ENCODE measurements at regions not wholly inside any gene's neighbourhood (a gene's known extent, or its start where the extent isn't known, plus 50 kb on each side); places are given as distances from the start of the nearest gene placed in this dataset.

DNA sequence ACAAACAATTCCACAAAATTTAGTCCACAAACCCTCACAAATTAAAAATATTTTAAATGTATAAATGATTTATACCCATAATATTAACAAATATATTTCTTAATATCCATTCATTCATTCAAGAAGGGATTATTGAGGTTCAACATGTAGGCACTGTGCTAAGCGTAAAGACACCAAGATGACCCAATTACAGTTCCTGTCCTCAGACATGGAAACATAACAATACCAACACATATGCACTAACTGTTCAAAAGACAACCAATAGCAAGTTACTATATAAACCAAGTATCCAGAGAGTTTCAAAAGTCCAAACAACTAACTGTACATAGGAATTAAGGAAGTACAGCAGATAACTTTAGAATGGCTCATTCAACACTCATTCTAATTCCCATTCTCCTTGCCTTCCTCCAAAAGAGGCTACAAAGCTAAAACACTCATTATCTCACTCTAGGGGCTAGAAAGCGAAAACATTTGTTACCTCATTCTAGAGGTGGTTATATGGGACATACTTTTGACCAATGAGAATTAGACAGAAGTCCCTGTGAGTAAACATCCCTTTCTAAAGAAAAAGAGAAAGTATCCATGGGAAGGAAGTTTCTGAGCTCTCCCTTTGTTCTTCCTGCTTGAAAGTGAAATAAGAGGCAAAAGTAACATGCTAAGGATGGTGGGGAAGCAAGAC lies 292.4 kb downstream of the ZEB2 start:
- Mint-ChIP-seq H3K36me3 (ENCODE audit: low read depth) (no peaks in the 10 kb centered on the region), H3K27ac (no peak overlapping the region), H3K27me3 (ENCODE audit: low read depth) (no peaks in the 10 kb centered on the region), H3K9me3 (no peaks in the 10 kb centered on the region), H3K4me1 (no peaks in the 10 kb centered on the region), H3K4me3 (no peak overlapping the region)
- TF ChIP-seq, protein P1, sequence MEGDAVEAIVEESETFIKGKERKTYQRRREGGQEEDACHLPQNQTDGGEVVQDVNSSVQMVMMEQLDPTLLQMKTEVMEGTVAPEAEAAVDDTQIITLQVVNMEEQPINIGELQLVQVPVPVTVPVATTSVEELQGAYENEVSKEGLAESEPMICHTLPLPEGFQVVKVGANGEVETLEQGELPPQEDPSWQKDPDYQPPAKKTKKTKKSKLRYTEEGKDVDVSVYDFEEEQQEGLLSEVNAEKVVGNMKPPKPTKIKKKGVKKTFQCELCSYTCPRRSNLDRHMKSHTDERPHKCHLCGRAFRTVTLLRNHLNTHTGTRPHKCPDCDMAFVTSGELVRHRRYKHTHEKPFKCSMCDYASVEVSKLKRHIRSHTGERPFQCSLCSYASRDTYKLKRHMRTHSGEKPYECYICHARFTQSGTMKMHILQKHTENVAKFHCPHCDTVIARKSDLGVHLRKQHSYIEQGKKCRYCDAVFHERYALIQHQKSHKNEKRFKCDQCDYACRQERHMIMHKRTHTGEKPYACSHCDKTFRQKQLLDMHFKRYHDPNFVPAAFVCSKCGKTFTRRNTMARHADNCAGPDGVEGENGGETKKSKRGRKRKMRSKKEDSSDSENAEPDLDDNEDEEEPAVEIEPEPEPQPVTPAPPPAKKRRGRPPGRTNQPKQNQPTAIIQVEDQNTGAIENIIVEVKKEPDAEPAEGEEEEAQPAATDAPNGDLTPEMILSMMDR (IDR thresholded peaks at IDR 0.05; ENCODE audit: unreplicated experiment in 3 of 3), result no peak

DNA sequence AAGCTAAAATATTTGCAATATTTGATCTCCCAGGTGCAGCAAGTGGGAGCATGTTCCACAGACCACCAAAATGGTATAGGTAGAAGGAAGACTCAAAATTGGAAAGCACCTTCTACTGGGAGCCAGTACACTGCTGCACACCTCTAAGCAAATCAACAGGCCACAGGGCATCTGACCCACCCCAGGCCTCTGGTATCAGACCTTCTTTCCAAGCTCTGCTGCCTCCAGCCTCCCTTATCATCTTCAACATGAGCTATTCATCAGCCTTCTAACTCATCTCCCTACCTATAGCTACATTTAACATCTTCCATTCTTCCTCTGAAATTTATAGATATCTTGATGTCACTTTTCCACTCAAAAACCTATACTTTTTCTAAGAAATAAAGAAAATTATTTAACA lies 294.8 kb downstream of the ZEB2 start:
- Mint-ChIP-seq H3K27ac (no peak overlapping the region), H3K36me3 (ENCODE audit: low read depth) (no peaks in the 10 kb centered on the region), H3K4me3 (no peak overlapping the region), H3K4me1 (peaks cover 11% of the 10 kb centered on the region), H3K9me3 (no peaks in the 10 kb centered on the region), H3K27me3 (ENCODE audit: low read depth) (no peaks in the 10 kb centered on the region)
- TF ChIP-seq, protein P1 (IDR thresholded peaks at IDR 0.05; ENCODE audit: unreplicated experiment in 3 of 3), result no peak

DNA sequence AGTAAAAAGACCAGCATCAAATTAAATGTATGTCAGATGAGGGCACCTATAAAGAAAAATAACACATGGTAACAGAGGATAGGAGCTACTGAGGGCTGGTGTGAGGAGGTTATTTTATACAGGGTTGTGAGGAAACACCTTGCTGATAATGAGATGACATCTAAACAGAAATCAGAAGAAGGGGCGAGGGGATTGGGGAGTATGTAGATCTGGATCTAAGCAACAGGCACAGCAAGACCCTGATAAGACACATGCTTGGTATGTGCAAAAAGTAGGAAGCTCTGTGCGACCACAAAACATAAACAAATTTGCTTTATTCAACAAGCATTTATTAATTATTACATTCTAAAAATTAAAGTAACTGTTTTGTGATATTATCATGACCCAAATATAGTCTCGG lies 295.4 kb downstream of the ZEB2 start:
- H3K27me3 Mint-ChIP-seq (ENCODE audit: low read depth), result no peaks in the 10 kb centered on the region

DNA sequence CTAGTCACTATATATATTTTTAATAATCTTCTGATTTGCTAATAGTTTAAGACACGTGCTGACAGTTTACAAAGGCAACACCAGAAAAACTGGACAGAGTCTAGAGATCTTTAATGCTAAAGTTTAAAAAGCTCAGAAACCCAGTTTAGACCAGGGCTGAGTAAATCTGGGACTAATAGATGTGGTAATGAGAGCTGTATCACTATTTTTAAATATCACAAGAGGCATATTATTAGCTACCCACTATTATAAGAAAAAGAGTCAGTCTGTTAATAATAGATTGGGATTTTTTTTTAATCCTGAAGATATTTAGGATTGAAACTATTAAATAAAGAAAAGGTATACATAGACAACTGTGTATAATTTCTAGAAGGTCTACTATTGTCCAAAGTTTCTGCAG lies 299.9 kb downstream of the ZEB2 start:
- H3K9me3 Mint-ChIP-seq, result no peaks in the 10 kb centered on the region
- H3K4me1 Mint-ChIP-seq, result peaks cover 25% of the 10 kb centered on the region
- H3K36me3 Mint-ChIP-seq (ENCODE audit: low read depth), result no peaks in the 10 kb centered on the region
- TF ChIP-seq, protein P1 (IDR thresholded peaks at IDR 0.05; ENCODE audit: unreplicated experiment in 3 of 3), result no peak
- H3K4me3 Mint-ChIP-seq, result no peak overlapping the region
- H3K27ac Mint-ChIP-seq, result peak overlapping the region in 1 of 3 experiments; percentile 60
- no peaks in the 10 kb centered on the region for H3K27me3 Mint-ChIP-seq (ENCODE audit: low read depth)

More for the DNA sequence above, 295.4 kb downstream of the ZEB2 start:
- H3K9me3 Mint-ChIP-seq, result no peaks in the 10 kb centered on the region
- H3K36me3 Mint-ChIP-seq (ENCODE audit: low read depth), result no peaks in the 10 kb centered on the region
- H3K27ac Mint-ChIP-seq, result no peak overlapping the region
- TF ChIP-seq, protein P1 (IDR thresholded peaks at IDR 0.05; ENCODE audit: unreplicated experiment in 3 of 3), result no peak
- H3K4me3 Mint-ChIP-seq, result no peak overlapping the region
- peaks cover 14% of the 10 kb centered on the region for H3K4me1 Mint-ChIP-seq

DNA sequence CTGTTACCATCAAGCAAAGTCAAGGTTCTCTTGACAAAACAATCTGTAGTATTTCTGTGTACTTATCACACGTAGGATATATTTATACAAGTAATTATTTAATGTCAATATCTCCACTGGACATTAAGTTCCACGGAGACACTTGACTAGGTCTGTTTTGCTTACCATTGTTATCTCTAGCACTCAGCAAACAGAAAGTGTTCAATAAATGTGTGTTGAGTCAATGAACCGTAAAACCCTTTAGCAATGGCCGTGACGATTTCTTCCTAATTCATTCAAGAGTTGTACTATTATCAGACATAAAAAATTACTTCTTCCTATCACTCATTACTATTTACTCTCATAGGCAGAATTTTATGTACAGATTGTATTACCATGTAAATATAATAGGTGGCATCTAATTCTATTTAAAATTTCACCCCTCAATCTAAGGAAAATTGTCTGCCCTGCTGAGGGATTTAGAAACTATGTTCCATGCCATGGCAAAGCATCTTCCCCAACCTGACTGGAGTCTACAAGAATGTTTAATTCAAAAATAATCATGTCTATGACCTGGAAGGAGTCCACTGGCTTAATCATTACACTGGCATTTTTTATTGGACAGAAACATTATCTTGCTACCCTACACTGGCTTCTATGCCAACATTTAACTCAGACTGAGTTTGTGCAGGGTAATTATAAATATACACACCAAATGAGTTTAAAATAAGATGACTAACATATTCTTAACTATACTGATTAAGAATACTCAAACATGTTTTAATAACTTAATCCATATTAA lies 301.9 kb downstream of the ZEB2 start:
- peaks cover 25% of the 10 kb centered on the region for H3K4me1 Mint-ChIP-seq
- H3K4me3 Mint-ChIP-seq, result no peak overlapping the region
- no peaks in the 10 kb centered on the region for H3K27me3 Mint-ChIP-seq (ENCODE audit: low read depth)
- no peaks in the 10 kb centered on the region for H3K9me3 Mint-ChIP-seq
- H3K27ac Mint-ChIP-seq, result peak overlapping the region in 2 of 3 experiments; percentile 14 to 36
- no peaks in the 10 kb centered on the region for H3K36me3 Mint-ChIP-seq (ENCODE audit: low read depth)
- TF ChIP-seq, protein P1 (IDR thresholded peaks at IDR 0.05; ENCODE audit: unreplicated experiment in 3 of 3), result no peak
